IPS DF 19.7 (cell line): ENCODE measurements at regions not wholly inside any gene's neighbourhood (a gene's known extent, or its start where the extent isn't known, plus 50 kb on each side); places are given as distances from the start of the nearest gene placed in this dataset.

Experiments
- DNase-seq: peaks from one replicate; pipeline ENCODE4 v3.0.0-alpha.2; 2013; ENCODE audit warnings: low read depth, low spot score

GRCh38 chr3:144141074-144141473, 169.5 kb downstream of the DIPK2A start:
- no peak for DNase-seq

- no peak for DNase-seq
Observed at GRCh38 chr3:144141496-144141895, 169.9 kb downstream of the DIPK2A start.

- DNase-seq, result no peak
Observed at GRCh38 chr3:144142151-144142840, 170.7 kb downstream of the DIPK2A start.

- no peak for DNase-seq
Observed at GRCh38 chr3:144148356-144148755, 176.7 kb downstream of the DIPK2A start.

GRCh38 chr3:144151983-144152382, 180.4 kb downstream of the DIPK2A start:
- DNase-seq, result no peak

- DNase-seq, result no peak
Observed at GRCh38 chr3:144160627-144161026, 189.0 kb downstream of the DIPK2A start.

GRCh38 chr3:144162042-144162441, 190.4 kb downstream of the DIPK2A start:
- no peak for DNase-seq

GRCh38 chr3:144164352-144164751, 192.7 kb downstream of the DIPK2A start:
- no peak for DNase-seq

- no peak for DNase-seq
Observed at GRCh38 chr3:144165482-144165881, 193.9 kb downstream of the DIPK2A start.

GRCh38 chr3:144167634-144168033, 196.0 kb downstream of the DIPK2A start:
- DNase-seq, result no peak

GRCh38 chr3:144173491-144173890, 201.9 kb downstream of the DIPK2A start:
- no peak for DNase-seq

- DNase-seq, result no peak
Observed at GRCh38 chr3:144175644-144176425, 204.2 kb downstream of the DIPK2A start.

GRCh38 chr3:144177649-144178048, 206.0 kb downstream of the DIPK2A start:
- no peak for DNase-seq

- no peak for DNase-seq
Observed at GRCh38 chr3:144178607-144179006, 207.0 kb downstream of the DIPK2A start.

- DNase-seq, result no peak
Observed at GRCh38 chr3:144181062-144181461, 209.4 kb downstream of the DIPK2A start.

- DNase-seq, result no peak
Observed at GRCh38 chr3:144182501-144182900, 210.9 kb downstream of the DIPK2A start.

- DNase-seq, result no peak
Observed at GRCh38 chr3:144185276-144185675, 213.7 kb downstream of the DIPK2A start.

GRCh38 chr3:144187531-144188210, 216.0 kb downstream of the DIPK2A start:
- no peak for DNase-seq

GRCh38 chr3:144189044-144189443, 217.4 kb downstream of the DIPK2A start:
- DNase-seq, result peak; percentile 5

- DNase-seq, result no peak
Observed at GRCh38 chr3:144197116-144197515, 225.5 kb downstream of the DIPK2A start.

GRCh38 chr3:144197582-144197981, 226.0 kb downstream of the DIPK2A start:
- no peak for DNase-seq

- no peak for DNase-seq
Observed at GRCh38 chr3:144200004-144200403, 228.4 kb downstream of the DIPK2A start.

GRCh38 chr3:144200466-144200865, 228.8 kb downstream of the DIPK2A start:
- DNase-seq, result no peak
